HepG2 (cell line): ENCODE measurements at regions not wholly inside any gene's neighbourhood (a gene's known extent, or its start where the extent isn't known, plus 50 kb on each side); places are given as distances from the start of the nearest gene placed in this dataset.

ENCODE experiments used
- ATAC-seq: fragments of 200-7000 bp; cut with Tn5 transposase; 3 replicates; pipeline ENCODE4 v1.9.1; 2020; ENCODE audit warnings: mild to moderate bottlenecking, moderate library complexity
- BruUV-seq: library from RNA; stranded (reverse); fragments of 400-500 nt; replicated peaks from 2 replicates; lab custom pipeline; 2021; lab: Mats Ljungman, UMichigan
- CTCF ChIA-PET: fragments of 300-600 bp; formaldehyde crosslinking; extraction: SDS; loops from one replicate; lab custom pipeline; 2021; ENCODE audit warnings: low total read pairs, inconsistent platforms, low intra/inter-chr PET ratio; lab: Yijun Ruan, JAX
- POLR2A ChIA-PET: fragments of 350-600 bp; sonication (Branson Sonifier 250); formaldehyde crosslinking; loops from one replicate; lab custom pipeline; 2020; ENCODE audit warnings: antibody characterized with exemption, inconsistent platforms; lab: Yijun Ruan, JAX
- DNase-seq: peaks from one replicate; pipeline ENCODE4 v3.0.0-alpha.2; 2015; ENCODE audit warnings: low spot score
- FAIRE-seq: peaks from 3 replicates; lab custom pipeline; 2011; peaks lifted over from hg19 to GRCh38; lab: Jason Lieb, UNC
- H2AFZ ChIP-seq: one replicate; pipeline ENCODE4 v1.6.1; 2011; ENCODE audit warnings: low read length, inconsistent platforms
- H3K27ac ChIP-seq: fragments of 300-600 bp; 3 replicates; pipeline ENCODE4 v1.8.0; 2011; ENCODE audit warnings: mixed run types, mild to moderate bottlenecking, mixed read lengths, low read length, inconsistent platforms; ENCODE audit not compliant: insufficient read depth; ENCODE audit errors: extremely low read length
- H3K27me3 ChIP-seq, 2 experiments: fragments of 200-600 bp in 1 of 2; 2 replicates in 1 of 2; 3 replicates in 1 of 2; pipeline versions ENCODE4 v1.6.0 to v1.8.0; 2011; ENCODE audit warnings: low read length in 2 of 2, mild to moderate bottlenecking in 2 of 2, moderate library complexity in 2 of 2, inconsistent platforms in 1 of 2; ENCODE audit not compliant: insufficient read depth in 2 of 2, control insufficient read depth in 1 of 2
- H3K36me3 ChIP-seq, 2 experiments: fragments of 200-600 bp in 1 of 2; replicated peaks in 1 of 2; 2 replicates in 1 of 2; 3 replicates in 1 of 2; pipeline versions ENCODE4 v1.5.1 to v1.8.0; 2011; ENCODE audit warnings: low read length in 2 of 2, inconsistent platforms in 1 of 2; ENCODE audit not compliant: insufficient read depth in 2 of 2, control insufficient read depth in 1 of 2
- H3K4me1 ChIP-seq: 2 replicates; pipeline ENCODE4 v1.5.1; 2012; ENCODE audit warnings: low read length, inconsistent platforms; ENCODE audit not compliant: insufficient read depth
- H3K4me2 ChIP-seq: 2 replicates; pipeline ENCODE4 v1.6.0; 2011; ENCODE audit warnings: low read depth, low read length, inconsistent platforms
- H3K4me3 ChIP-seq, 3 experiments: fragments of 200-600 bp in 1 of 3; sonication (generic), shearing (Covaris generic) in 1 of 3; replicated peaks in 1 of 3; 2 replicates each; pipeline ENCODE4 v1.5.1; 2011 to 2016; ENCODE audit warnings: low read length in 3 of 3, inconsistent platforms in 2 of 3, low read depth in 2 of 3, mild to moderate bottlenecking in 2 of 3, control low read depth in 1 of 3, mixed read lengths in 1 of 3; ENCODE audit not compliant: insufficient read depth in 1 of 3
- H3K79me2 ChIP-seq: one replicate; pipeline ENCODE4 v1.6.1; 2011; ENCODE audit warnings: low read length, inconsistent platforms; ENCODE audit not compliant: insufficient read depth
- H3K9ac ChIP-seq: 2 replicates; pipeline ENCODE4 v1.6.0; 2011; ENCODE audit warnings: mild to moderate bottlenecking, low read depth, low read length, inconsistent platforms; ENCODE audit not compliant: insufficient read depth
- H3K9me3 ChIP-seq: 2 replicates; pipeline ENCODE4 v1.5.1; 2012; ENCODE audit warnings: mild to moderate bottlenecking, low read length
- H4K20me1 ChIP-seq: 2 replicates; pipeline ENCODE4 v1.6.0; 2011; ENCODE audit warnings: inconsistent platforms, mild to moderate bottlenecking, low read length, moderate library complexity; ENCODE audit not compliant: insufficient read depth
- HNRNPLL ChIP-seq: fragments of 200-400 bp; formaldehyde crosslinking; IDR thresholded peaks from 2 replicates; pipeline ENCODE4 v1.6.1; 2017; ENCODE audit warnings: mild to moderate bottlenecking, low read depth, low read length; ENCODE audit not compliant: poor library complexity, severe bottlenecking
- MZF1 ChIP-seq: sonication (generic); formaldehyde crosslinking; IDR thresholded peaks from 2 replicates; pipeline ENCODE4 v1.8.1; 2023; ENCODE audit warnings: mild to moderate bottlenecking, missing genetic modification reagents, borderline replicate concordance
- U2AF2 ChIP-seq: fragments of 200-400 bp; formaldehyde crosslinking; IDR thresholded peaks from 2 replicates; pipeline ENCODE4 v1.6.1; 2017; ENCODE audit warnings: low read depth, mild to moderate bottlenecking, low read length
- ZNF296 ChIP-seq: sonication (generic); formaldehyde crosslinking; conservative IDR thresholded peaks from 2 replicates; pipeline ENCODE4 v1.5.0; 2020; ENCODE audit warnings: mild to moderate bottlenecking, missing genetic modification reagents
- ZNF335 ChIP-seq: sonication (generic); formaldehyde crosslinking; IDR thresholded peaks from 2 replicates; pipeline ENCODE4 v1.4.0; 2020; ENCODE audit warnings: missing genetic modification reagents
- ZNF746 ChIP-seq: sonication (generic); formaldehyde crosslinking; IDR thresholded peaks from 2 replicates; pipeline ENCODE4 v1.8.0; 2022; ENCODE audit warnings: mild to moderate bottlenecking, missing genetic modification reagents
- ZNF768 ChIP-seq: sonication (generic); formaldehyde crosslinking; IDR thresholded peaks from 2 replicates; pipeline ENCODE4 v1.4.0; 2020; ENCODE audit warnings: missing genetic modification reagents
- WGBS: methylation state at CpG from one replicate; pipeline ENCODE4 v1.1.6; 2017; ENCODE audit warnings: low lambda C conversion rate; 5-methylcytosine and 5-hydroxymethylcytosine counted together
- in situ Hi-C: cut with HindIII; loops from 2 replicates; pipeline ENCODE4 v1.10.0; 2017; ENCODE audit warnings: low pct_unique_long_range_greater_than_20kb; ENCODE audit not compliant: extremely low pct_ligation_motif_present
- intact Hi-C: fragments of 100-400 bp; cut with micrococcal nuclease; formaldehyde crosslinking; loops from one replicate; pipeline ENCODE4 v1.10.0; 2022; ENCODE audit not compliant: unreplicated experiment
- TF ChIP-seq, protein P1 (sequence below), 2 experiments: sonication (generic) in 1 of 2; formaldehyde crosslinking in 1 of 2; IDR thresholded peaks; 2 replicates each; pipeline versions ENCODE4 v1.6.1 to v1.9.0; 2014 to 2022; ENCODE audit warnings: antibody characterized with exemption in 1 of 2, borderline replicate concordance in 1 of 2, inconsistent platforms in 1 of 2, low read depth in 1 of 2, missing genetic modification reagents in 1 of 2
- TF ChIP-seq, protein P2 (sequence below): IDR thresholded peaks from 2 replicates; pipeline ENCODE4 v1.6.1; 2016; ENCODE audit warnings: low read depth
- TF ChIP-seq, protein P3 (sequence below): sonication (generic); IDR thresholded peaks from 2 replicates; pipeline ENCODE4 v1.6.1; 2016; ENCODE audit warnings: low read depth, borderline replicate concordance
- TF ChIP-seq, protein P4 (sequence below): sonication (generic); formaldehyde crosslinking; IDR thresholded peaks from 2 replicates; pipeline ENCODE4 v1.5.0; 2020; ENCODE audit warnings: mild to moderate bottlenecking, missing genetic modification reagents, borderline replicate concordance

DNA sequence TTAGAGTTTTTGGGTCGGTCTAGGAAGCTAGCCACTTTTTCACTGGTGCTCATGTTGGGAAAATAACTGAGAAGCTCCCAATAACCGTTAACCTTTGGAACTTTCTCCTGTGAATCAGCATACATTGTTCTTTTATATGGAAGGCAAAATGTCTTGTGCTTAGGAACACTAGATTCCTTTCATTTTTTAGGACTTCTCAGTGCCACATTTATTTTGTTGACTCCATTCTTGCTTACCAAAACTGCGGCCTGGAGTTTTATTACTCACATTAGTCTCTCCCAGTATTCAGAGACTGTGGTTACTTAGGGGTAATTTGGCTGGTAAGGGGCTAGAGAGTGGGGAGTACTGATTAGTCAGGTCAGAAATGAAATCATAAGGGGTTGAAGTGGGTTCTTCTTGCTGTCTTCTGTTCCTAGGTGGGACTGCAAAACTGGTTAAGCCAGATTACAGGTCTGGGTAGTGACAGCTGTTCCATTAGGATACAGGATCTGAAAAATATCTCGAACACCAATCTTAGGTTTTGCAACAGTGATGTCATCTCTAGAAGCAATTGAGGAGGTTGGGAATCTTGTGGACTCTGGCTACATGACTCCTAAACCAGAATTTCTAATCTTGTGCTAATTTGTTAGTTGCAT, 631.4 kb upstream of the LUZP2 start:
- no peaks in the 10 kb centered on the region for H3K4me1 ChIP-seq
- TF ChIP-seq ZNF335 (no peak), HNRNPLL (no peak), ZNF296 (no peak), U2AF2 (no peak), ZNF768 (no peak), MZF1 (no peak), ZNF746 (no peak)
- TF ChIP-seq, protein P1, sequence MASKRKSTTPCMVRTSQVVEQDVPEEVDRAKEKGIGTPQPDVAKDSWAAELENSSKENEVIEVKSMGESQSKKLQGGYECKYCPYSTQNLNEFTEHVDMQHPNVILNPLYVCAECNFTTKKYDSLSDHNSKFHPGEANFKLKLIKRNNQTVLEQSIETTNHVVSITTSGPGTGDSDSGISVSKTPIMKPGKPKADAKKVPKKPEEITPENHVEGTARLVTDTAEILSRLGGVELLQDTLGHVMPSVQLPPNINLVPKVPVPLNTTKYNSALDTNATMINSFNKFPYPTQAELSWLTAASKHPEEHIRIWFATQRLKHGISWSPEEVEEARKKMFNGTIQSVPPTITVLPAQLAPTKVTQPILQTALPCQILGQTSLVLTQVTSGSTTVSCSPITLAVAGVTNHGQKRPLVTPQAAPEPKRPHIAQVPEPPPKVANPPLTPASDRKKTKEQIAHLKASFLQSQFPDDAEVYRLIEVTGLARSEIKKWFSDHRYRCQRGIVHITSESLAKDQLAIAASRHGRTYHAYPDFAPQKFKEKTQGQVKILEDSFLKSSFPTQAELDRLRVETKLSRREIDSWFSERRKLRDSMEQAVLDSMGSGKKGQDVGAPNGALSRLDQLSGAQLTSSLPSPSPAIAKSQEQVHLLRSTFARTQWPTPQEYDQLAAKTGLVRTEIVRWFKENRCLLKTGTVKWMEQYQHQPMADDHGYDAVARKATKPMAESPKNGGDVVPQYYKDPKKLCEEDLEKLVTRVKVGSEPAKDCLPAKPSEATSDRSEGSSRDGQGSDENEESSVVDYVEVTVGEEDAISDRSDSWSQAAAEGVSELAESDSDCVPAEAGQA (IDR thresholded peaks at IDR 0.05; ENCODE audit: low read depth) = no peak
- TF ChIP-seq, protein P1 (CRISPR knock-in tag; IDR thresholded peaks at IDR 0.05; ENCODE audit: borderline replicate concordance) = no peak
- TF ChIP-seq, protein P2, sequence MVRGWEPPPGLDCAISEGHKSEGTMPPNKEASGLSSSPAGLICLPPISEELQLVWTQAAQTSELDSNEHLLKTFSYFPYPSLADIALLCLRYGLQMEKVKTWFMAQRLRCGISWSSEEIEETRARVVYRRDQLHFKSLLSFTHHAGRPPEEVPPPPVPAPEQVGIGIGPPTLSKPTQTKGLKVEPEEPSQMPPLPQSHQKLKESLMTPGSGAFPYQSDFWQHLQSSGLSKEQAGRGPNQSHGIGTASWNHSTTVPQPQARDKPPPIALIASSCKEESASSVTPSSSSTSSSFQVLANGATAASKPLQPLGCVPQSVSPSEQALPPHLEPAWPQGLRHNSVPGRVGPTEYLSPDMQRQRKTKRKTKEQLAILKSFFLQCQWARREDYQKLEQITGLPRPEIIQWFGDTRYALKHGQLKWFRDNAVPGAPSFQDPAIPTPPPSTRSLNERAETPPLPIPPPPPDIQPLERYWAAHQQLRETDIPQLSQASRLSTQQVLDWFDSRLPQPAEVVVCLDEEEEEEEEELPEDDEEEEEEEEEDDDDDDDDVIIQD (CRISPR knock-in tag) = no peak
- TF ChIP-seq, protein P3, sequence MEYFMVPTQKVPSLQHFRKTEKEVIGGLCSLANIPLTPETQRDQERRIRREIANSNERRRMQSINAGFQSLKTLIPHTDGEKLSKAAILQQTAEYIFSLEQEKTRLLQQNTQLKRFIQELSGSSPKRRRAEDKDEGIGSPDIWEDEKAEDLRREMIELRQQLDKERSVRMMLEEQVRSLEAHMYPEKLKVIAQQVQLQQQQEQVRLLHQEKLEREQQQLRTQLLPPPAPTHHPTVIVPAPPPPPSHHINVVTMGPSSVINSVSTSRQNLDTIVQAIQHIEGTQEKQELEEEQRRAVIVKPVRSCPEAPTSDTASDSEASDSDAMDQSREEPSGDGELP = no peak
- TF ChIP-seq, protein P4, sequence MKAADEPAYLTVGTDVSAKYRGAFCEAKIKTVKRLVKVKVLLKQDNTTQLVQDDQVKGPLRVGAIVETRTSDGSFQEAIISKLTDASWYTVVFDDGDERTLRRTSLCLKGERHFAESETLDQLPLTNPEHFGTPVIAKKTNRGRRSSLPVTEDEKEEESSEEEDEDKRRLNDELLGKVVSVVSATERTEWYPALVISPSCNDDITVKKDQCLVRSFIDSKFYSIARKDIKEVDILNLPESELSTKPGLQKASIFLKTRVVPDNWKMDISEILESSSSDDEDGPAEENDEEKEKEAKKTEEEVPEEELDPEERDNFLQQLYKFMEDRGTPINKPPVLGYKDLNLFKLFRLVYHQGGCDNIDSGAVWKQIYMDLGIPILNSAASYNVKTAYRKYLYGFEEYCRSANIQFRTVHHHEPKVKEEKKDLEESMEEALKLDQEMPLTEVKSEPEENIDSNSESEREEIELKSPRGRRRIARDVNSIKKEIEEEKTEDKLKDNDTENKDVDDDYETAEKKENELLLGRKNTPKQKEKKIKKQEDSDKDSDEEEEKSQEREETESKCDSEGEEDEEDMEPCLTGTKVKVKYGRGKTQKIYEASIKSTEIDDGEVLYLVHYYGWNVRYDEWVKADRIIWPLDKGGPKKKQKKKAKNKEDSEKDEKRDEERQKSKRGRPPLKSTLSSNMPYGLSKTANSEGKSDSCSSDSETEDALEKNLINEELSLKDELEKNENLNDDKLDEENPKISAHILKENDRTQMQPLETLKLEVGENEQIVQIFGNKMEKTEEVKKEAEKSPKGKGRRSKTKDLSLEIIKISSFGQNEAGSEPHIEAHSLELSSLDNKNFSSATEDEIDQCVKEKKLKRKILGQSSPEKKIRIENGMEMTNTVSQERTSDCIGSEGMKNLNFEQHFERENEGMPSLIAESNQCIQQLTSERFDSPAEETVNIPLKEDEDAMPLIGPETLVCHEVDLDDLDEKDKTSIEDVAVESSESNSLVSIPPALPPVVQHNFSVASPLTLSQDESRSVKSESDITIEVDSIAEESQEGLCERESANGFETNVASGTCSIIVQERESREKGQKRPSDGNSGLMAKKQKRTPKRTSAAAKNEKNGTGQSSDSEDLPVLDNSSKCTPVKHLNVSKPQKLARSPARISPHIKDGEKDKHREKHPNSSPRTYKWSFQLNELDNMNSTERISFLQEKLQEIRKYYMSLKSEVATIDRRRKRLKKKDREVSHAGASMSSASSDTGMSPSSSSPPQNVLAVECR (CRISPR knock-in tag) = no peak

More for the DNA sequence above, 631.4 kb upstream of the LUZP2 start:
- intact Hi-C loops (no loop called here), in situ Hi-C loops (no loop called here)
- H4K20me1 ChIP-seq = no peaks in the 10 kb centered on the region
- no peaks in the 10 kb centered on the region; the same call in 1 of the 2 replicates for H3K9me3 ChIP-seq
- DNase-seq (no peak), ATAC-seq (no peak), FAIRE-seq (no peak)
- H3K9ac ChIP-seq = no peak overlapping the region
- no peaks in the 10 kb centered on the region for H3K27me3 ChIP-seq
- H3K4me3 ChIP-seq = no peak overlapping the region
- WGBS = 0% methylated on average over 4 of the region's 4 CpGs
- H3K36me3 ChIP-seq = no peaks in the 10 kb centered on the region
- ChIA-PET CTCF (no interaction called here), POLR2A (no interaction called here)
- H3K27ac ChIP-seq = no peak overlapping the region
- BruUV-seq = no TSS peak
- H3K79me2 ChIP-seq = no peaks in the 10 kb centered on the region
- no peak overlapping the region for H2AFZ ChIP-seq
- no peak overlapping the region for H3K4me2 ChIP-seq
